B cell (primary cell): ENCODE measurements at regions not wholly inside any gene's neighbourhood (a gene's known extent, or its start where the extent isn't known, plus 50 kb on each side); places are given as distances from the start of the nearest gene placed in this dataset.

ENCODE experiments used
- CTCF ChIP-seq: fragments of 200-600 bp; IDR thresholded peaks from one replicate; pipeline ENCODE4 v1.8.0; 2022; ENCODE audit warnings: antibody characterized with exemption, mild to moderate bottlenecking
- EZH2 ChIP-seq: IDR thresholded peaks from 2 replicates; pipeline ENCODE4 v1.6.1; 2012; ENCODE audit warnings: borderline replicate concordance, low read depth, mild to moderate bottlenecking, moderate library complexity, low read length; ENCODE audit not compliant: insufficient read depth, poor library complexity, severe bottlenecking

- TF ChIP-seq CTCF: no peak
- no peak for TF ChIP-seq EZH2
Observed at GRCh38 chr10:6353526-6353925, 150.8 kb downstream of the PFKFB3 start.
